Amniotic stem cell (primary cell): ENCODE measurements at regions not wholly inside any gene's neighbourhood (a gene's known extent, or its start where the extent isn't known, plus 50 kb on each side); places are given as distances from the start of the nearest gene placed in this dataset.
"Not testable (repeated sequence)": the region's sequence is repeated elsewhere in the genome, so short reads cannot be mapped to it uniquely, and the experiment has no call there.

ENCODE experiments used
- DNase-seq: peaks from one replicate; lab custom pipeline; 2025; lab: John Stamatoyannopoulos, UW

GRCh38 chr3:34504775-34505174 is 706.3 kb downstream of the PDCD6IP start:
- no peak for DNase-seq

DNA sequence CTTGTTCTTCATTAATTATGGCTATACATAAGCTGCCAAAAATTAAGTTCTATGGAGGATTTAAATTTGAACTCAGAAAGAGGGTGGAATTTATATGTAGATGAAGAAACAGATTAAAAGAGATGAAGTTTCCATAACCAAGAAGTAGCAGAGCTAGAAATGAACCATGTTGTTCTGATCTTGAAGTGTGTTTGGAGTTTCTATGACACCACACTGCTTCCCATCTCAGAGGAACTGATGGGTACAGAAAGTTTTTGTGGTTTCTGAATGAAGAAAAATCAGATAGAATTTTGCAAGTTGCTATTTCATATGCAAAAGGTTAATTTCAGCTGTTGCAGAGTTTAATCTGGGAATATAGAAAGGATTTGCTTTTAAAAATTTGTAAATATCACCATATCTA is 710.3 kb downstream of the PDCD6IP start:
- no peak for DNase-seq

DNA sequence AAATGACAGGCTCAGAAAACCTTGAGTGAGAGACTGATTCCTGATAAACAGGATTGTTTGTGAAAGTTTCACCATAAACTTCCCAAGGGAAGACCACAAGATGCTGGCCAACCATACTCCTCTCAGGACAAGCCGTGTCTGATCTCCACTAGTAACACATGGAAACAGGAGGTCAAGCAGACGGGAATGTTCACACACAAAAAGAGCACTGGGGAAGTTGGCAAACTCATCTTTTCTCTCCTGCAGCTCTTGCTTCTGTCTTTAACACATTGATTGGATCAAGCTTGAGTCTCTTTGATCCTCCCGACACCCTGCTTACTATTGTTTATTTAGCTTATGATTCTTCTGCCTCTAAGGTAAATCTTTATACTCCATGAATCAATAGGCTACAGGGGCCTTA is 713.5 kb downstream of the PDCD6IP start:
- DNase-seq, result no peak

GRCh38 chr3:34519008-34519407 is 720.6 kb downstream of the PDCD6IP start:
- not testable (repeated sequence) for DNase-seq

DNA sequence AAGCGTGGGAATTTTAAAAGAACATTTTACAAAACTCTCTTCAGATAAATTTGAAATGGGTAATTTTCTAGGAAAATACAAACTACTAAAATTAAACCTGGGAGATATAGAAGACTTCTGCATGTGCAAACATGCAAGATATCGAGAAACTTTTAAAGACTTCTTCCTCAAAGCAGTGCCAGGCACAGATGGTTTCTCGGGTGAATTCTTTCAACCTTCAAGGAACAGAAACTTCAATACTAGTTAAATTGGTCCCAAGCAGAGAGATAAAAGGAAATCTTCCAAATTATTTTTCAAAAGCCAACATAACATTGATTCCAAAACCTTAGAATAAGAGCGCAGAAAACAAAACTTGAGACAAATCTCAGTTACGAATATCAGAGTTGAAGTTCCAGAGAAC is 732.7 kb downstream of the PDCD6IP start:
- no peak for DNase-seq

DNA sequence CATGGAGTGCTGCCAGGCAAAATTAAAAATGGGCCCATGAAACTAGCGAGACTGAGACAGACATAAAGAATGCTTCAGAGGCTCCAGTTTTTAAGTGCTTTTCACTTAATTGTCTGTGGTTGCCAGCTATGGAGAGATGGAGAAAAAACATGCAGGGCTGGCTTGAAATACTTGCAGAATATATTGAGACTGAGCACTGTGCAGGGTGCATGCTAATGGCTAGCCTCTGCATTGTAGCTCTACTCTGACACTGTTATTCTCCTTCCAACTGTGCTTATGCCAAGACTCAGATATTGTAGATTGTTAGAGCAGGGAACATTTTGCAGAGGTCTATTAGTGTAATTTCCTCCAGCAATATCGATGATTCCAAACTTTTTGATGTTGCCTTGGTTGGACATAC is 735.0 kb downstream of the PDCD6IP start:
- DNase-seq, result no peak

GRCh38 chr3:34534013-34534412 is 735.6 kb downstream of the PDCD6IP start:
- no peak for DNase-seq

GRCh38 chr3:34544136-34544535 is 745.7 kb downstream of the PDCD6IP start:
- no peak for DNase-seq

- no peak for DNase-seq
Observed at GRCh38 chr3:34547297-34547920, 749.0 kb downstream of the PDCD6IP start.

- DNase-seq, result no peak
Observed at GRCh38 chr3:34567266-34567665, 768.8 kb downstream of the PDCD6IP start.

DNA sequence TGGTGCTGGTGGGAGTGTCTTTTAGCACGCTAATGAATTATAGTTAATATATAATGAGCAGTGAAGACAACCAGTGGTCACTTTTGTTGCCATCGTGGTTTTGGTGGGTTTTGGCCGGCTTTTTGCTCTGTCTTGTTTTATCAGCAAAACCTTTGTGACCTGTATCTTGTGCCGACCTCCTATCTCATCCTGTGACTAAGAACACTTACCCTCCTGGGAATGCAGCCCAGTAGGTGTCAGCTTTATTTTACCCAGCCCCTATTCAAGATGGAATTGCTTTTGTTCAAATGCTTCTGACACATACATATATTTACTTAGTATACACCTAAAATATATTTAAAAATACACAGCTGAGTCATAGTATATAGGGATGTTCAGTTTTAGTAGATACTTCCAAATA is 770.3 kb downstream of the PDCD6IP start:
- DNase-seq, result no peak

- no peak for DNase-seq
Observed at GRCh38 chr3:34569437-34569836, 771.0 kb downstream of the PDCD6IP start.

GRCh38 chr3:34570916-34571705 is 772.7 kb downstream of the PDCD6IP start:
- DNase-seq, result no peak

GRCh38 chr3:34571714-34572113 is 773.3 kb downstream of the PDCD6IP start:
- DNase-seq, result no peak

GRCh38 chr3:34575776-34576175 is 777.3 kb downstream of the PDCD6IP start:
- no peak for DNase-seq

- DNase-seq, result no peak
Observed at GRCh38 chr3:34582055-34582454, 783.6 kb downstream of the PDCD6IP start.

- no peak for DNase-seq
Observed at GRCh38 chr3:34583451-34583850, 785.0 kb downstream of the PDCD6IP start.

- no peak for DNase-seq
Observed at GRCh38 chr3:34584971-34585370, 786.5 kb downstream of the PDCD6IP start.

DNA sequence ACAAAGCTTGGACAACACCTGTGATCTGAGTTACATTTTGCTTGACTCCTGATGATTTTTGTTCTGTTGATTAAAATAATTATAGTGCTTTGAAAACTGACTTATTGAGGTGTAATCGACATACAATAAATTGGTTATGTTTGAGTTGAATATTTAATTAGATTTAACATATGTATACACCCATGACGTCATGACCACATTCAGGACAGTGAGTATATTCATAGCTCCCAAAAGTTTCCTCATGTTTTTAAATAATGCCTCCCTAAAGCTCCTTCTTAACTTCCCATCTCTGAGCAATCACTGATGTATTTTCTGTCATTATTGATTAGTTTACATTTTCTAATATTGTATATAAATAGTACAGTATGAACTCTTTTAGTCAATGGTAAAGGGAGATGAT is 801.2 kb downstream of the PDCD6IP start:
- DNase-seq, result no peak

GRCh38 chr3:34619990-34620389 is 821.6 kb downstream of the PDCD6IP start:
- DNase-seq, result no peak

DNA sequence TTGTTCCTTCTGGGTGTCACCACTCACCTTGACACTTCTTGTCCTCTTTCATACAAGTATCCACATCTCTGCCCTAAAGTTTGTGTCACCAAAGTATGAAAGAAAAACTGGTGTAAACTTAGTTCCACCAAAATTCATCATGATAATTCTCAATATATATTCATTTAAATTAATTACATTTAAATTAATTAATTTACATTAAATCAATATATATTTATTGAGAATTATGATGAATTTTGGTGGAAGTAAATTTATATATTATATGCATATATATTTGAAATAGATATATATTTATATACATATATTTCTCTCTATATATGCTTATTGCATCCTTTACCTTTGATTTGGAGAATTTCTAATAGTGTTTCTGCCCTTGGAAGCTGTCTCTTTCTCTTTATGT is 828.3 kb downstream of the PDCD6IP start:
- DNase-seq, result no peak

DNA sequence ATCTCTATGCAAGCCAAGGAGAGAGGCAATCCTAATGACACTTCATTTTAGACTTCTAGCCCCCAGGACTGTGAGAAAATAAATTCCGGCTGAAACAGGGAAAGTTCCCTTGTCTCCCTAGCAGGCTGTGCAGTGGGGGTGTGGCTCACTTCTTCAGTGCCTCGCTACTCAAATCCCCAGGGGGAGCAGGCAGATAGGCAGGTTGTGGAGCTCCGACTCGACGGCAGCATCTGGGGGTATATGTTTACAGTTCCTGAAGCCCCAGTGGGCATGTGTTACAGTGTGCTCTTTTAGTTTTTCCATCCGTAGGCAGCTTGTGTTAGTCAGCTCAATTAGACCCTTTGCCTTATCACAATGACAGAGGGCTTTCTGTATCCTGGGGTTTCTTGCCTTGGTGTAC is 836.5 kb downstream of the PDCD6IP start:
- no peak for DNase-seq

- no peak for DNase-seq
Observed at GRCh38 chr3:34635352-34635850, 837.0 kb downstream of the PDCD6IP start.
